ENCODE measurements at regions not wholly inside any gene's neighbourhood (a gene's known extent, or its start where the extent isn't known, plus 50 kb on each side); places are given as distances from the start of the nearest gene placed in this dataset.
"Not testable (repeated sequence)": the region's sequence is repeated elsewhere in the genome, so short reads cannot be mapped to it uniquely, and the experiment has no call there.

DNA sequence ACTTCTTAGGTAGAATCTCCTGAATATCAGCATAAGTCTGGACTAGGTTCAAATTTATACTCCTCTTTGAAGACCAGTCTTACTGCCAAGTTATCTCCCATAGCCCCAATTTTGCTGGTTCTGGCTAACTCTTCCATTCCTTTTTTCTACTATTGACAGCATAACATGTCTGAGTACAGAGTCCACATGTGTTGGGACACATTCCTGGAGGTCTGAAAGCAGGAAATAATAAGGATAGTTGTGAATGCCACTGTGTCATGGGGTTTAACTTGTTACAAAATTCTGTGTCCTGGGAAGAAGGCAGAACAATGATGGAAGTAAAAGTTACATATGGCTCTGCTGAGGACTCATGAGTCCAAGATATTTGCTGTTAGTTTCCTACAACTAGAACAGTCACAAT is 57.4 kb upstream of the ZBTB20 start:
- no peak overlapping the region for H3K27ac ChIP-seq (ENCODE audit: low read depth in 1 of 2, low read length in 2 of 2)
- no peak for DNase-seq
- H3K36me3 ChIP-seq (ENCODE audit: control insufficient read depth in 1 of 2, insufficient read depth in 2 of 2, low read length in 1 of 2) = no peaks in the 10 kb centered on the region
- no peak for ATAC-seq (ENCODE audit: low FRiP score)
- no peaks in the 10 kb centered on the region for H3K4me1 ChIP-seq (ENCODE audit: control insufficient read depth in 1 of 2, insufficient read depth in 2 of 2, low read length in 2 of 2)
- peaks cover 0 to 2% of the 10 kb centered on the region in 2 donors for H3K27me3 ChIP-seq (ENCODE audit: control insufficient read depth in 1 of 2, insufficient read depth in 2 of 2, low read length in 1 of 2)
- intact Hi-C loops (cut with DNase I) = no loop called here
- H3K4me3 ChIP-seq (ENCODE audit: low read length in 2 of 2) = no peak overlapping the region
- H3K9me3 ChIP-seq (ENCODE audit: control insufficient read depth, low read length) = no peaks in the 10 kb centered on the region

DNA sequence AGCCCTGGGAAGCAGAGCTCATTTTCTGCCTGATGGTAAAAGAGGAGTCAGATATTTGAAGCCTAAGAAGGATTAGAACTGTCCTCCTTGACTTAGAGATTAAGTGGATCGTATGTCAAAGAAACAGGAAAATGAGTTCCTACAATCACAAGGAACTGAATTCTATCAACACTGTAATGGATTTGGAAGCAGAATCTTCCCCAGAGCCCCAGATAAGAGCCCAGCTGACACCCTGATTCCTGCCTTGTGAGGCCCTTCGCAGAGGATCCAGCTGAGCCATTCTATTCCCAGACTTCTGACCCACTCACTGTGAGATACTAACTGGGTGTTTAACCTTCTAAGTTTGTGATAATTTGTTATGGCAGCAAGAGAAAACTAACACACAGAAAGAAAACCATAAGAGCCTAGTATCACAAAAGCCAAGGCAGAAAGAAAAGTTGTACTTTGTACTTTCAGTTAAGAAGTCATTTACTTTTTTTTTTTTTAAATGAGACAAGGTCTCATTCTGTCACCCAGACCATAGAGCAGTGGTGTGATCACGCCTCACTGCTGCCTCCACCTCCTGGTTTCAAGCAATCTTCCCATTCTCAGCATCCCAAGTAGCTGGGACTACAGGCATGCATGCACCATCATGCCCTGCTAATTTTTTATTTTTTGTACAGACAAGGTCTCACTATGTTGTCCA is 61.1 kb upstream of the ZBTB20 start:
- H3K36me3 ChIP-seq (ENCODE audit: control insufficient read depth in 1 of 2, insufficient read depth in 2 of 2, low read length in 1 of 2) = no peaks in the 10 kb centered on the region
- H3K27me3 ChIP-seq (ENCODE audit: control insufficient read depth in 1 of 2, insufficient read depth in 2 of 2, low read length in 1 of 2) = peaks cover 0 to 2% of the 10 kb centered on the region in 2 donors
- H3K9me3 ChIP-seq (ENCODE audit: control insufficient read depth, low read length) = no peaks in the 10 kb centered on the region
- WGBS, 2 donors = 93 to 98% methylated on average over 3 of the region's 3 CpGs
- no peak overlapping the region for H3K4me3 ChIP-seq (ENCODE audit: low read length in 2 of 2)
- no peak for DNase-seq
- no peak for ATAC-seq (ENCODE audit: low FRiP score)
- H3K27ac ChIP-seq (ENCODE audit: low read depth in 1 of 2, low read length in 2 of 2) = no peak overlapping the region
- intact Hi-C loops (cut with DNase I) = no loop called here
- H3K4me1 ChIP-seq (ENCODE audit: control insufficient read depth in 1 of 2, insufficient read depth in 2 of 2, low read length in 2 of 2) = no peaks in the 10 kb centered on the region

DNA sequence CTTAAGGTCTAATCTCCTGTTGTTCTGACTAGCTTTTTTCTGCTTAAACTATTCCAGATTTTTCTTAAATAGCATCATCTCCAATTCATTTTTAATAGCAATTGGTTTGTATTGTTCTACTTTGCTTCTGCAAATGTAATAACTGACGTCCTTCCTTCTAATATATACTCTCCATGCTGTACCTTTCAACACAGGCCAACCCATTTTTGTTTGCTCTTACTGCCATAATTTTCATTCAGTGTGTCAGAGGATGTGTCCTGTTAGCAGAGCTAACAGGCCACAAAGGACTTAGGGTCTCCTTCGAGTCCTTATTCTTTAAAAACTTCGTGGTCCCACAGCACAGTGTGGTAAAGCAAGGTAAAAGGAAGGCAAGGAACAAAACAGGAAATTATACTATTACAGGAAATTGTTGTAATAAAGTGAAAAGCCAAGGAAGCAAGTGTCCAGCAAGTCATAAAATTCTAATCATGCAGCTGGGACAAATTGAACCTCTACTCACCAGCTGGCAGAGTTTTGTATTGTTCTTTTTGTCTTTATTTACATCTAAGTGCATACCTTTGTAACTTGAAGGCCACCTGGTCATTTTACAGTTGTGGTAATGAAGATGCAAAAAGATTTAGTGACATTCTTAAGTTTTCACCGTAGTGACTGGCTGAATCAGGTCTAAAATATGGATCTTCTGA is 64.9 kb upstream of the ZBTB20 start:
- no peak overlapping the region for H3K4me3 ChIP-seq (ENCODE audit: low read length in 2 of 2)
- DNase-seq (no peak), ATAC-seq (ENCODE audit: low FRiP score) (no peak)
- no peaks in the 10 kb centered on the region for H3K9me3 ChIP-seq (ENCODE audit: control insufficient read depth, low read length)
- no peaks in the 10 kb centered on the region for H3K4me1 ChIP-seq (ENCODE audit: control insufficient read depth in 1 of 2, insufficient read depth in 2 of 2, low read length in 2 of 2)
- no peaks in the 10 kb centered on the region for H3K36me3 ChIP-seq (ENCODE audit: control insufficient read depth in 1 of 2, insufficient read depth in 2 of 2, low read length in 1 of 2)
- H3K27ac ChIP-seq (ENCODE audit: low read depth in 1 of 2, low read length in 2 of 2) = no peak overlapping the region
- H3K27me3 ChIP-seq (ENCODE audit: control insufficient read depth in 1 of 2, insufficient read depth in 2 of 2, low read length in 1 of 2) = peaks cover 0 to 2% of the 10 kb centered on the region in 2 donors
- WGBS, 2 donors = 63 to 67% methylated on average over 4 of the region's 4 CpGs
- intact Hi-C loops (cut with DNase I) = loop anchor here in 1 of 2 donors (10.0 kb wide), 1 partner anchor 573 kb away; no protein-coding TSS in a partner anchor

DNA sequence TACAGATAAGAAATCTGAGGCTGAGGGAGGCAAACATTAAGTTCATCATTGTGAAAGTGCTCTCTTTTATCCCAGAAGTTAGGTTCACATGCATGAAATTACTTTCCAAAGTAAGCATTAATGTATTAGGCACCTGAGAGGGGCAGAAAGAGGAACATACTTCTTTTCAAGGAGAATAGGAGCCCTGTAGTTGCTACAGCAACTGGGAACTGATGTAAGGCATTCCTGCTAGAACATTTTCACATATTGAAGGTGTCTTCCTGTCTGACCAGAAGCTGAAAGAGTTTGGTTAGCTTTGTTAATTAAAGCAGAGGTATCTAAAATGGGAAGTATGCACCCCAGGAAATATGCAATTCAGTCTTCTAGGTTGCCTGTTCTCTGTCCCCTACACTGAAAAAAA is 65.5 kb upstream of the ZBTB20 start:
- H3K27ac ChIP-seq (ENCODE audit: low read depth in 1 of 2, low read length in 2 of 2) = no peak overlapping the region
- ATAC-seq (ENCODE audit: low FRiP score) = no peak
- DNase-seq = no peak
- H3K27me3 ChIP-seq (ENCODE audit: control insufficient read depth in 1 of 2, insufficient read depth in 2 of 2, low read length in 1 of 2) = peaks cover 0 to 2% of the 10 kb centered on the region in 2 donors
- intact Hi-C loops (cut with DNase I) = loop anchor here in 1 of 2 donors (10.0 kb wide), 1 partner anchor 572 kb away; no protein-coding TSS in a partner anchor
- no peaks in the 10 kb centered on the region for H3K36me3 ChIP-seq (ENCODE audit: control insufficient read depth in 1 of 2, insufficient read depth in 2 of 2, low read length in 1 of 2)
- H3K9me3 ChIP-seq (ENCODE audit: control insufficient read depth, low read length) = no peaks in the 10 kb centered on the region
- no peak overlapping the region for H3K4me3 ChIP-seq (ENCODE audit: low read length in 2 of 2)
- H3K4me1 ChIP-seq (ENCODE audit: control insufficient read depth in 1 of 2, insufficient read depth in 2 of 2, low read length in 2 of 2) = no peaks in the 10 kb centered on the region

DNA sequence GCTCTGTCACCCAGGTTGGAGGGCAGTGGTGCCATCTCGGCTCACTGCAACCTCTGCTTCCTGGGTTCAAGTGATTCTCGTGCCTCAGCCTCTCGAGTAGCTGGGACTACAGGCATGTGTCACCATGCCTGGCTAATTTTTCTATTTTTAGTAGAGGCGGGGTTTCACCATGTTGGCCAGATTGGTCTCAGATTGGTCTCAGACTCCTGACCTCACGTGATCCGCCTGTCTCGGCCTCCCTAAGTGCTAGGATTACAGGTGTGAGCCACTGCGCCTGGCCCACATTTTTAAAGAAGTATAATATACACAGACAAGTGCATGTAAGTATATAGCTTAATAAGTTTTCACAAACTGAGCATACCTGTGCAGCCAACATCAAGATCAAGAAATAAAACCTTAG is 66.0 kb upstream of the ZBTB20 start:
- not testable (repeated sequence) for H3K4me3 ChIP-seq (ENCODE audit: low read length in 2 of 2); H3K36me3 ChIP-seq (ENCODE audit: control insufficient read depth in 1 of 2, insufficient read depth in 2 of 2, low read length in 1 of 2); ATAC-seq (ENCODE audit: low FRiP score); H3K4me1 ChIP-seq (ENCODE audit: control insufficient read depth in 1 of 2, insufficient read depth in 2 of 2, low read length in 2 of 2); DNase-seq; H3K27ac ChIP-seq (ENCODE audit: low read depth in 1 of 2, low read length in 2 of 2); H3K27me3 ChIP-seq (ENCODE audit: control insufficient read depth in 1 of 2, insufficient read depth in 2 of 2, low read length in 1 of 2); H3K9me3 ChIP-seq (ENCODE audit: control insufficient read depth, low read length)
- intact Hi-C loops (cut with DNase I) = loop anchor here in 1 of 2 donors (10.0 kb wide), 1 partner anchor 572 kb away; no protein-coding TSS in a partner anchor
- 72 to 78% methylated on average over 8 of the region's 8 CpGs for WGBS, 2 donors

DNA sequence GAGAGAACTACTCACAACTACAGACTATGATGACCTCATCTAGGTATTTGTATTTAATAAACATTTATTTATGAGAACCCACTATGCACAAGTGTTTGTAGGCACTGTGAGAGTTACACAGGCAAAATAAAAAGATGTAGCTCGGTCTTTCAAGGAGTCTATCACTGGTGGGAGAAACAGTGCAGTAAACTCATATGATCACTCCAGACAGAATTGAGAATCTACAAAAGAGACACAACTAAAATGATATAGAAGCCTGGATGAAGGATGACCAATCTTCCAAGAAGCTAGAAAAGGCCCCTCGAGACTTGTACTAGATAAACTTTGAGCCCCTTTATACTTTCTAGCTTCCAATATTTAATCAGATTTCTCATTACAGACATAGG is 70.2 kb upstream of the ZBTB20 start:
- intact Hi-C loops (cut with DNase I) = loop anchor here (1.0 to 10.0 kb wide), 6 partner anchors 476 to 600 kb away; no protein-coding TSS in a partner anchor
- WGBS, 2 donors = 10% methylated on average over 2 of the region's 2 CpGs

DNA sequence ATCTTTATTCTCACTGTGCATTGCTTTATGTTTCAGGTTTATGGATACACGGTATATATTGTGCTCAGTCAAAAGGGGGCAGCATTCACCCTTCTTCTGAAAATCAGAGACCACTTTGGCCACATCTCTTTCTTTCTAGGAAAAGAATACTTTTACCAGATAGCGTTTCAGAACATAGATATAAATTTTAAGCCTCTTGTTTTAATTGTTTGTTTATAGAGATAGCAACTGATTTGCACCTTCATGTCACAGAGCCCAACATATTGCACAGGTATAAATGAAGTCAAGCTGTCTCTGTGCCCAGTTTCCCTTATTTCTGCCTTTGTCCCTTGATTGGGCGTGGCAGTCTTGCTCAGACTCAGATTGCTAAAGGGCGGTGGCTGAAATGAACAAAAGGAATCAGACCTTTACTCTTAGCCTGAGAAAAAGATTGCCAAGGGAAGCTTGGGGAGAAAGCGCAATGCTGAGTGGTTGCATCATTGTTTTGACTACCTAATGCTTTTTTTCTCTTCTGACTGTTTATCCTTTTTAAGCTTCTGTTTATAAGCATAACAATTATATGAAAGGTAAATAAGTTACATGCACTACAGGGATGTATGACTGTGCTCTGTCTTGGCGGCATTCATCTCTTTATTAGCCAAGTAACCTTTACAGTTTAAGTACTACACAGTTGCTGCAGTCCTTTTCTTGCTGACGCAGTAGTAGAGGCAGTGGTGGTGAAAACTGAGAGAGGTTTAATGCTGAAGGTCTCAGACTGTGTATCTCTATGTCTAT is 70.8 kb upstream of the ZBTB20 start:
- DNase-seq (no peak), ATAC-seq (ENCODE audit: low FRiP score) (peak; percentile 86)
- 13 to 17% methylated on average over 7 of the region's 7 CpGs for WGBS, 2 donors
- Histone ChIP-seq H3K4me1 (ENCODE audit: control insufficient read depth in 1 of 2, insufficient read depth in 2 of 2, low read length in 2 of 2) (no peaks in the 10 kb centered on the region), H3K27ac (ENCODE audit: low read depth in 1 of 2, low read length in 2 of 2) (no peak overlapping the region), H3K36me3 (ENCODE audit: control insufficient read depth in 1 of 2, insufficient read depth in 2 of 2, low read length in 1 of 2) (no peaks in the 10 kb centered on the region), H3K27me3 (ENCODE audit: control insufficient read depth in 1 of 2, insufficient read depth in 2 of 2, low read length in 1 of 2) (no peaks in the 10 kb centered on the region), H3K9me3 (ENCODE audit: control insufficient read depth, low read length) (no peaks in the 10 kb centered on the region), H3K4me3 (ENCODE audit: low read length in 2 of 2) (peak overlapping the region in 1 of 2 donors; percentile 26)
- intact Hi-C loops (cut with DNase I) = loop anchor here (1.0 to 10.0 kb wide), 6 partner anchors 475 to 599 kb away; no protein-coding TSS in a partner anchor

More for the DNA sequence above, 70.2 kb upstream of the ZBTB20 start:
- Histone ChIP-seq H3K4me1 (ENCODE audit: control insufficient read depth in 1 of 2, insufficient read depth in 2 of 2, low read length in 2 of 2) (no peaks in the 10 kb centered on the region), H3K27ac (ENCODE audit: low read depth in 1 of 2, low read length in 2 of 2) (no peak overlapping the region), H3K36me3 (ENCODE audit: control insufficient read depth in 1 of 2, insufficient read depth in 2 of 2, low read length in 1 of 2) (no peaks in the 10 kb centered on the region), H3K4me3 (ENCODE audit: low read length in 2 of 2) (no peak overlapping the region), H3K9me3 (ENCODE audit: control insufficient read depth, low read length) (no peaks in the 10 kb centered on the region), H3K27me3 (ENCODE audit: control insufficient read depth in 1 of 2, insufficient read depth in 2 of 2, low read length in 1 of 2) (no peaks in the 10 kb centered on the region)
- DNase-seq (no peak), ATAC-seq (ENCODE audit: low FRiP score) (no peak)

DNA sequence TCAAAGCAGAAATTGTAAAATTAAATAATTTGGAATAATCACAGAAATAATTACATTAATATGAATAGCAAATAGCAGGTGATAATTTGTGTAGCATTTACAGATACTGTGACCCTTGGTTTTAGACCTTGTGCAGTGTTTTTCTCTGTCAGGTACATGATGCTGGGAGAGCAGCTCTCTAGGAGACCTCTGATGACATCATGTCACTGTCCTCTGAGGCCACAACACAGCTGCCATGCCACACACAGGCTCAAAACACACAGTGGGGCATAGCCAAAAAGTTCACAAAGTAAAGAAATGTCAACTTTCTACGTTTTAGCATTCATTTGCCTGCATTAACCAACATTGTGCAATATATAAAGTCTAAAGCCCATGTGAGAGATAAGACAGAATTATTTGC is 71.8 kb upstream of the ZBTB20 start:
- no peak overlapping the region for H3K27ac ChIP-seq (ENCODE audit: low read depth in 1 of 2, low read length in 2 of 2)
- no peak overlapping the region for H3K4me3 ChIP-seq (ENCODE audit: low read length in 2 of 2)
- no peaks in the 10 kb centered on the region for H3K36me3 ChIP-seq (ENCODE audit: control insufficient read depth in 1 of 2, insufficient read depth in 2 of 2, low read length in 1 of 2)
- intact Hi-C loops (cut with DNase I) = loop anchor here (5.0 to 10.0 kb wide), 4 partner anchors 563 to 598 kb away; no protein-coding TSS in a partner anchor
- no peak for ATAC-seq (ENCODE audit: low FRiP score)
- DNase-seq = no peak
- no peaks in the 10 kb centered on the region for H3K27me3 ChIP-seq (ENCODE audit: control insufficient read depth in 1 of 2, insufficient read depth in 2 of 2, low read length in 1 of 2)
- 39 to 42% methylated on average over 1 of the region's 1 CpG for WGBS, 2 donors
- no peaks in the 10 kb centered on the region for H3K9me3 ChIP-seq (ENCODE audit: control insufficient read depth, low read length)
- H3K4me1 ChIP-seq (ENCODE audit: control insufficient read depth in 1 of 2, insufficient read depth in 2 of 2, low read length in 2 of 2) = no peaks in the 10 kb centered on the region

Data from aorta (tissue), 5 donors.